Breast epithelium (tissue), 4 donors: ENCODE measurements at regions not wholly inside any gene's neighbourhood (a gene's known extent, or its start where the extent isn't known, plus 50 kb on each side); places are given as distances from the start of the nearest gene placed in this dataset.

Experiments
- DNase-seq, 2 donors: peaks; one replicate each; pipeline ENCODE4 v3.0.0-alpha.2; 2019; ENCODE audit warnings: low spot score in 2 of 2
- H3K27ac ChIP-seq, 2 donors: fragments of 200-600 bp; sonication (generic) in 1 of 2; one replicate each; pipeline ENCODE4 v1.5.1; 2016 to 2019; ENCODE audit warnings: mild to moderate bottlenecking in 1 of 2
- H3K27me3 ChIP-seq, 2 donors: fragments of 200-600 bp; sonication (generic) in 1 of 2; one replicate each; pipeline versions ENCODE4 v1.5.1 to v1.6.0; 2017 to 2019; ENCODE audit warnings: control low read depth in 1 of 2, mild to moderate bottlenecking in 1 of 2
- H3K36me3 ChIP-seq: fragments of 200-600 bp; one replicate; pipeline ENCODE4 v1.5.1; 2019
- H3K4me1 ChIP-seq, 2 donors: fragments of 200-600 bp; sonication (generic); one replicate each; pipeline ENCODE4 v1.5.1; 2016 to 2019; ENCODE audit warnings: control low read depth in 1 of 2
- H3K4me3 ChIP-seq, 3 donors: fragments of 200-600 bp; sonication (generic); 1 replicate in 2 of 3; 2 replicates in 1 of 3; pipeline ENCODE4 v1.5.1; 2016 to 2019; ENCODE audit warnings: mild to moderate bottlenecking in 3 of 3, moderate library complexity in 2 of 3
- H3K9me3 ChIP-seq, 2 donors: fragments of 200-600 bp; sonication (generic) in 1 of 2; one replicate each; pipeline ENCODE4 v1.5.1; 2016 to 2019; ENCODE audit warnings: control low read depth in 1 of 2
- POLR2A ChIP-seq: fragments of 450-650 bp; IDR thresholded peaks from one replicate; pipeline ENCODE4 v1.6.1; 2016; ENCODE audit warnings: antibody characterized with exemption, mild to moderate bottlenecking, moderate library complexity
- POLR2AphosphoS5 ChIP-seq, 3 donors: sonication (generic); formaldehyde crosslinking; IDR thresholded peaks; one replicate each; pipeline ENCODE4 v1.6.1; 2017; ENCODE audit warnings: antibody characterized with exemption in 3 of 3
- intact Hi-C: fragments of 100-400 bp; cut with DNase I; formaldehyde crosslinking; loops from one replicate; pipeline ENCODE4 v1.15.1; 2023; ENCODE audit warnings: low total_unique reads
- TF ChIP-seq, protein P1 (sequence below), 3 donors: fragments of 450-650 bp; IDR thresholded peaks; one replicate each; pipeline ENCODE4 v1.5.1; 2016 to 2017; ENCODE audit warnings: antibody characterized with exemption in 3 of 3, mild to moderate bottlenecking in 3 of 3, moderate library complexity in 3 of 3

GRCh38 chr2:19614066-19614465, 255.6 kb upstream of the OSR1 start:
- Histone ChIP-seq H3K36me3 (no peaks in the 10 kb centered on the region), H3K9me3 (peaks cover 18% of the 10 kb centered on the region in 2 donors), H3K4me1 (no peaks in the 10 kb centered on the region), H3K27me3 (no peaks in the 10 kb centered on the region), H3K4me3 (no peak overlapping the region), H3K27ac (no peak overlapping the region)
- intact Hi-C loops, result no loop called here
- DNase-seq, result no peak
- no peak for TF ChIP-seq POLR2A
- TF ChIP-seq, protein P1, sequence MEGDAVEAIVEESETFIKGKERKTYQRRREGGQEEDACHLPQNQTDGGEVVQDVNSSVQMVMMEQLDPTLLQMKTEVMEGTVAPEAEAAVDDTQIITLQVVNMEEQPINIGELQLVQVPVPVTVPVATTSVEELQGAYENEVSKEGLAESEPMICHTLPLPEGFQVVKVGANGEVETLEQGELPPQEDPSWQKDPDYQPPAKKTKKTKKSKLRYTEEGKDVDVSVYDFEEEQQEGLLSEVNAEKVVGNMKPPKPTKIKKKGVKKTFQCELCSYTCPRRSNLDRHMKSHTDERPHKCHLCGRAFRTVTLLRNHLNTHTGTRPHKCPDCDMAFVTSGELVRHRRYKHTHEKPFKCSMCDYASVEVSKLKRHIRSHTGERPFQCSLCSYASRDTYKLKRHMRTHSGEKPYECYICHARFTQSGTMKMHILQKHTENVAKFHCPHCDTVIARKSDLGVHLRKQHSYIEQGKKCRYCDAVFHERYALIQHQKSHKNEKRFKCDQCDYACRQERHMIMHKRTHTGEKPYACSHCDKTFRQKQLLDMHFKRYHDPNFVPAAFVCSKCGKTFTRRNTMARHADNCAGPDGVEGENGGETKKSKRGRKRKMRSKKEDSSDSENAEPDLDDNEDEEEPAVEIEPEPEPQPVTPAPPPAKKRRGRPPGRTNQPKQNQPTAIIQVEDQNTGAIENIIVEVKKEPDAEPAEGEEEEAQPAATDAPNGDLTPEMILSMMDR (IDR thresholded peaks at IDR 0.05), result no peak

DNA sequence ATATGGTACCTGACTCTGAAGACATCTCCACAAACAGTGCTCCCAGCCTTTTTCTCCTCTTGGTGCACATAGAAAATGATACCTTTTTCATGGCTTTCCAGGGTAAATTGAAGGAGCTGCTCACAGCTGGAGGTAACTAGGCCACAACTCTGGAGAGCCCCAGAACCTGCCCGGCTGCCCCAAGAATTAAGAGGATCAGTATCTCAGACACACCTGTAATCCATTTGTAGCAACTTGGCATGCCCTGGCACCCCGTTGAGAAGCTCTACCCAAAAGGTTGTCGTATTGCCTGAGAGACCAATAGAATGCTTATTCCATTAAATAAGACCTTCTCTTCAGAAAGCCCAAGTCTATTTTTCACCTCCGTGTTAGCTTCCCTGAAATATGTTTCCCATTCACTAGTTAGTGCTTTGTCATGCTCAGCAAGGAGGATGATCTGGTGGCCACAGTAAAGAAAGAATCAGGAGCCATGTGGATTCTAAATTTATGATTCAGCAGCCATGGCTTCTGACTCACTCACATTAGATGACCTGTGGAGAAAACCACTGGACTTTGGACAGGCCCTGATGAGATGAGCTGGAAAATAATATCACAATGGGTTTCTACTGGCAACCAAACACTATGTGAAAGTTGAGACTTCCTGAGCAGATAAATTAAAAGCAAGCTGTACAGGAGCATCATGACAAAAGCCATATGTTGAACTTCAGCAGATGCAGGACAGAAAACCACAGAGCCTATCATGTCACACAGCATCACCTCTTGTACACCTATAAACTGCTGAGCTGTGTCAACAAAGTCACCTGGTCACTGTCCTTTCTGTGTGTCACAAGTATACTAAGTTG, 253.3 kb upstream of the OSR1 start:
- TF ChIP-seq POLR2AphosphoS5 (IDR thresholded peaks at IDR 0.05), result no peak
- TF ChIP-seq POLR2A, result no peak
- TF ChIP-seq, protein P1 (IDR thresholded peaks at IDR 0.05), result no peak
- H3K4me3 ChIP-seq, result no peak overlapping the region
- DNase-seq, result no peak
- no peaks in the 10 kb centered on the region for H3K27me3 ChIP-seq
- intact Hi-C loops, result no loop called here
- no peak overlapping the region for H3K27ac ChIP-seq
- peaks cover 9% of the 10 kb centered on the region in 2 donors for H3K9me3 ChIP-seq
- no peaks in the 10 kb centered on the region for H3K36me3 ChIP-seq
- no peaks in the 10 kb centered on the region for H3K4me1 ChIP-seq

DNA sequence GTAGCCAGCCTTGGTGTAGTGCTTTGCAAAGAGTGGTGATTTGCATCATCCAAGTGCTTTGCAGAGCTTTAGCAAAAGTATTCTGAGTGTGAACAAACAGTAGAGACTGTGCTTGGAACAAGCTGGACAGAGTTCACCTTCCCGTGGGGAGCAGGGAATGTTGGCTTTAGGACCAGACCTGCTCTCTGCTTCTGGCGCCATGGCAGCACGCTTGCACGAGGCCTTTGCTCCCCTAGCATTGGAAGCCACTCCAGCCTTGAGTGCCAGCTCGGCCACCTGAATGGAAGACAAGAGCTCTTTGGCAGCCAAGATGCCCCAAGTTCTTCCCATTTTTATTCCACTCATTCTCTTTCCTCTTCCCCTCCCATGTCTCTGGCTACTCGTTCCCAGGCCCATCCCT, 250.8 kb upstream of the OSR1 start:
- no peaks in the 10 kb centered on the region for H3K9me3 ChIP-seq
- intact Hi-C loops, result no loop called here
- H3K27ac ChIP-seq, result no peak overlapping the region
- no peaks in the 10 kb centered on the region for H3K36me3 ChIP-seq
- DNase-seq, result no peak
- H3K4me1 ChIP-seq, result no peaks in the 10 kb centered on the region
- H3K27me3 ChIP-seq, result no peaks in the 10 kb centered on the region
- TF ChIP-seq, protein P1 (IDR thresholded peaks at IDR 0.05), result no peak
- TF ChIP-seq POLR2A, result no peak
- no peak for TF ChIP-seq POLR2AphosphoS5 (IDR thresholded peaks at IDR 0.05)
- no peak overlapping the region for H3K4me3 ChIP-seq

DNA sequence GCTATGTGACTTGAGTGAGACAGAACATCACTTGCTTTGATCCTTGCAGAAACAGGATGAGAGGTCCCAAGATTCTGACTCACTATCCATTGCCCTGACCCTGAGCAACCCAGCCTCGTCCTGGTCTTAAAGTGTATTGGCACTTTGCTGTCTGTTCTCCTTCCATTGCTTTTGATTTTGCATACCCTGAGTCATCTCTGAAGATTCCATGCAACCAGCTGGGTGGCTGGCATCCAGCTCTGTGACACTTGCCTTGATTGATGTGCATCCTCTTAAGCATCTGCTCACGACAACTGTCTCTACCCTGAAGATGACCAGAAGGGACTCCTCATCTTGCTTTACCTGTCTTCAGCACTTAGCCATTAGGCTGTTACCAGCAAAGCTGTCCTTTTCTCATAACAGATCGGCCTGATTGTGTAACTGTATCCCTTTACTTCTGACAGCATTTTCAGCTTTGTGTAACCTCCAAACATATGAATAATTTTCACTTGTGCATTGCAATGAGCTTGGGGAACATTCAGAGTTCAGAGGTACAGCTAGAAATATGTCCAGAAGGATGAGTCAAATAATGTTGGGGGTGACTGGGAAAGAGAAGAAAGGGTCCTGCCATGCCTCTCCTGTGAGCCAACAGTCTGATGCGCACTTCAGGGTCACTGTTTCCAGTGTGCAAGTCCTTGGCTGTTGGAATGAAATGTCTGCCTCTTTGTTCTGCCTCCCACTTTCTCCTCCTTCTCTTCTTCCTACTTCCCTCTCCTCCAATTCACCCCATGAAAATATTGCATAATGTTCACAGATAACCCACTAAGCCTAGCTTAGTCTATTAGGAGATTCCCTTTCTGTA, 249.7 kb upstream of the OSR1 start:
- Histone ChIP-seq H3K4me3 (no peak overlapping the region), H3K27me3 (no peaks in the 10 kb centered on the region), H3K27ac (peak overlapping the region in 1 of 2 donors; percentile 6), H3K36me3 (no peaks in the 10 kb centered on the region), H3K4me1 (no peaks in the 10 kb centered on the region), H3K9me3 (no peaks in the 10 kb centered on the region)
- intact Hi-C loops, result no loop called here
- TF ChIP-seq POLR2AphosphoS5 (IDR thresholded peaks at IDR 0.05), result peak; percentile 18 to 52 (median 23)
- TF ChIP-seq, protein P1 (IDR thresholded peaks at IDR 0.05), result no peak
- DNase-seq, result no peak

- DNase-seq, result no peak
- no peaks in the 10 kb centered on the region for H3K4me1 ChIP-seq
- intact Hi-C loops, result no loop called here
These were observed 249.0 kb upstream of the OSR1 start for GRCh38 chr2:19607400-19607799.

More at GRCh38 chr2:19607400-19607799, 249.0 kb upstream of the OSR1 start:
- TF ChIP-seq POLR2AphosphoS5 (IDR thresholded peaks at IDR 0.05), result no peak
- TF ChIP-seq, protein P1 (IDR thresholded peaks at IDR 0.05), result no peak
- no peak for TF ChIP-seq POLR2A
- Histone ChIP-seq H3K36me3 (no peaks in the 10 kb centered on the region), H3K27me3 (no peaks in the 10 kb centered on the region), H3K9me3 (no peaks in the 10 kb centered on the region), H3K4me3 (no peak overlapping the region), H3K27ac (no peak overlapping the region)
